BLaER1 treated with 17β-estradiol and CSF1 and Interleukin-3, amounts not matched to agents 10 nM and 100 nM (cell line): ENCODE measurements at regions not wholly inside any gene's neighbourhood (a gene's known extent, or its start where the extent isn't known, plus 50 kb on each side); places are given as distances from the start of the nearest gene placed in this dataset.

Experiments
- H3K27ac ChIP-seq, 11 experiments: shearing (Covaris generic); formaldehyde crosslinking; 2 replicates each; pipeline ENCODE4 v1.8.1; 2022
- H3K27me3 ChIP-seq, 11 experiments: shearing (Covaris generic); formaldehyde crosslinking; 2 replicates each; pipeline ENCODE4 v1.8.1; 2022
- H3K36me3 ChIP-seq, 11 experiments: shearing (Covaris generic); formaldehyde crosslinking; 2 replicates each; pipeline ENCODE4 v1.8.1; 2022
- H3K4me1 ChIP-seq, 10 experiments: shearing (Covaris generic); formaldehyde crosslinking; 2 replicates each; pipeline ENCODE4 v1.8.1; 2022
- H3K4me2 ChIP-seq, 11 experiments: shearing (Covaris generic); formaldehyde crosslinking; 2 replicates each; pipeline ENCODE4 v1.8.1; 2022
- H3K4me3 ChIP-seq, 10 experiments: shearing (Covaris generic); formaldehyde crosslinking; 2 replicates each; pipeline ENCODE4 v1.8.1; 2022
- H3K9ac ChIP-seq, 11 experiments: shearing (Covaris generic); formaldehyde crosslinking; 2 replicates each; pipeline ENCODE4 v1.8.1; 2022
- H3K9me3 ChIP-seq, 11 experiments: shearing (Covaris generic); formaldehyde crosslinking; replicated peaks in 1 of 11; 2 replicates each; pipeline ENCODE4 v1.8.1; 2022
- H4K20me1 ChIP-seq, 11 experiments: shearing (Covaris generic); formaldehyde crosslinking; 2 replicates each; pipeline ENCODE4 v1.8.1; 2022
- Cebpa-rat ChIP-seq, 11 experiments: shearing (Covaris generic); IDR thresholded peaks; 2 replicates each; pipeline ENCODE4 v1.8.1; 2022

GRCh38 chr4:1462009-1462767 is 55.9 kb upstream of the NKX1-1 start:
- Histone ChIP-seq H3K4me1 (peaks cover 0 to 10% (median 8%) of the 10 kb centered on the region in 10 experiments; a peak in 8 of 20 replicates), H3K27ac (no peak overlapping the region), H3K9ac (no peak overlapping the region), H3K36me3 (no peaks in the 10 kb centered on the region), H3K27me3 (peaks cover 0 to 27% (median 18%) of the 10 kb centered on the region in 11 experiments; a peak in 14 of 22 replicates), H4K20me1 (peaks cover 0 to 13% (median 0%) of the 10 kb centered on the region in 11 experiments; a peak in 4 of 22 replicates), H3K9me3 (peaks cover 0 to 14% (median 0%) of the 10 kb centered on the region in 11 experiments; a peak in 5 of 22 replicates), H3K4me2 (no peak overlapping the region), H3K4me3 (no peak overlapping the region)
- no peak for TF ChIP-seq Cebpa-rat (IDR thresholded peaks at IDR 0.05)

GRCh38 chr4:1460967-1461868 is 55.0 kb upstream of the NKX1-1 start:
- peaks cover 0 to 10% (median 8%) of the 10 kb centered on the region in 10 experiments; a peak in 8 of 20 replicates for H3K4me1 ChIP-seq
- no peak for TF ChIP-seq Cebpa-rat (IDR thresholded peaks at IDR 0.05)
- peaks cover 0 to 27% (median 18%) of the 10 kb centered on the region in 11 experiments; a peak in 14 of 22 replicates for H3K27me3 ChIP-seq
- no peak overlapping the region for H3K27ac ChIP-seq
- H3K4me3 ChIP-seq: no peak overlapping the region
- no peaks in the 10 kb centered on the region for H3K36me3 ChIP-seq
- H3K9ac ChIP-seq: no peak overlapping the region
- H3K9me3 ChIP-seq: peaks cover 0 to 24% (median 7%) of the 10 kb centered on the region in 11 experiments; a peak in 17 of 22 replicates
- H3K4me2 ChIP-seq: no peak overlapping the region
- H4K20me1 ChIP-seq: peaks cover 0 to 13% (median 0%) of the 10 kb centered on the region in 11 experiments; a peak in 4 of 22 replicates

- H3K4me3 ChIP-seq: no peak overlapping the region
- H3K36me3 ChIP-seq: no peaks in the 10 kb centered on the region
- H3K4me2 ChIP-seq: no peak overlapping the region
- H3K27me3 ChIP-seq: peaks cover 0 to 27% (median 18%) of the 10 kb centered on the region in 11 experiments; a peak in 14 of 22 replicates
- H3K27ac ChIP-seq: no peak overlapping the region
- no peak for TF ChIP-seq Cebpa-rat (IDR thresholded peaks at IDR 0.05)
- H3K9me3 ChIP-seq: peaks cover 10 to 37% (median 19%) of the 10 kb centered on the region in 11 experiments; a peak in 21 of 22 replicates
- peaks cover 0 to 13% (median 0%) of the 10 kb centered on the region in 11 experiments; a peak in 4 of 22 replicates for H4K20me1 ChIP-seq
- H3K4me1 ChIP-seq: peaks cover 0 to 10% (median 8%) of the 10 kb centered on the region in 10 experiments; a peak in 8 of 20 replicates
- H3K9ac ChIP-seq: no peak overlapping the region
Observed at GRCh38 chr4:1459722-1460511, 53.7 kb upstream of the NKX1-1 start.

- no peak for TF ChIP-seq Cebpa-rat (IDR thresholded peaks at IDR 0.05)
- Histone ChIP-seq H3K4me3 (no peak overlapping the region), H3K27ac (no peak overlapping the region), H3K27me3 (peaks cover 0 to 27% (median 18%) of the 10 kb centered on the region in 11 experiments; a peak in 14 of 22 replicates), H3K4me1 (peaks cover 0 to 10% (median 8%) of the 10 kb centered on the region in 10 experiments; a peak in 8 of 20 replicates), H3K9me3 (peaks cover 17 to 44% (median 26%) of the 10 kb centered on the region in 11 experiments; a peak in 21 of 22 replicates), H4K20me1 (peaks cover 0 to 13% (median 0%) of the 10 kb centered on the region in 11 experiments; a peak in 3 of 22 replicates), H3K9ac (no peak overlapping the region), H3K4me2 (no peak overlapping the region), H3K36me3 (no peaks in the 10 kb centered on the region)
Observed at GRCh38 chr4:1459081-1459721, 53.0 kb upstream of the NKX1-1 start.

GRCh38 chr4:1458581-1458980 is 52.3 kb upstream of the NKX1-1 start:
- no peak overlapping the region for H3K9ac ChIP-seq
- H4K20me1 ChIP-seq: peaks cover 0 to 13% (median 0%) of the 10 kb centered on the region in 11 experiments; a peak in 3 of 22 replicates
- no peak for TF ChIP-seq Cebpa-rat (IDR thresholded peaks at IDR 0.05)
- H3K4me2 ChIP-seq: no peak overlapping the region
- no peak overlapping the region for H3K27ac ChIP-seq
- H3K4me1 ChIP-seq: peaks cover 0 to 10% (median 8%) of the 10 kb centered on the region in 10 experiments; a peak in 8 of 20 replicates
- no peaks in the 10 kb centered on the region for H3K36me3 ChIP-seq
- H3K9me3 ChIP-seq: peaks cover 17 to 49% (median 31%) of the 10 kb centered on the region in 11 experiments; a peak in 21 of 22 replicates
- H3K27me3 ChIP-seq: peaks cover 0 to 27% (median 18%) of the 10 kb centered on the region in 11 experiments; a peak in 14 of 22 replicates
- H3K4me3 ChIP-seq: no peak overlapping the region
